HCT116 (cell line): ENCODE measurements at regions not wholly inside any gene's neighbourhood (a gene's known extent, or its start where the extent isn't known, plus 50 kb on each side); places are given as distances from the start of the nearest gene placed in this dataset.

Source experiments
- ATAC-seq: fragments of 200-7000 bp; cut with Tn5 transposase; 2 replicates; pipeline ENCODE4 v1.9.1; 2020; ENCODE audit warnings: mild to moderate bottlenecking, moderate library complexity
- BruUV-seq: library from RNA; stranded (reverse); fragments of 400-500 nt; replicated peaks from 2 replicates; lab custom pipeline; 2021; lab: Mats Ljungman, UMichigan
- CTCF ChIA-PET: fragments of 300-600 bp; sonication (Branson Sonifier 250); formaldehyde crosslinking; loops from one replicate; lab custom pipeline; 2021; ENCODE audit warnings: antibody characterized with exemption; lab: Charles Lee
- POLR2A ChIA-PET: fragments of 300-600, 350-600 bp; sonication (Branson Sonifier 250); formaldehyde crosslinking; loops from one replicate; lab custom pipeline; 2021; ENCODE audit warnings: antibody characterized with exemption; lab: Charles Lee
- RAD21 ChIA-PET, 2 experiments: fragments of 300-600 bp; sonication (Branson Sonifier 250); formaldehyde crosslinking; loops; one replicate each; lab custom pipeline; 2023; ENCODE audit warnings: low total read pairs in 2 of 2; ENCODE audit not compliant: uncharacterized antibody in 2 of 2, unreplicated experiment in 2 of 2, low non-redundant PET in 1 of 2; lab: Charles Lee
- DNase-seq: peaks from one replicate; pipeline ENCODE4 v3.0.0-alpha.2; 2010; ENCODE audit warnings: low read depth, low spot score
- H2AFZ ChIP-seq: fragments of 200-600 bp; shearing (Covaris generic), sonication (generic); 2 replicates; pipeline ENCODE4 v1.6.1; 2017; ENCODE audit warnings: low read depth, mixed run types, mixed read lengths, antibody characterized with exemption, low read length; ENCODE audit not compliant: poor library complexity, severe bottlenecking
- H3K27ac ChIP-seq: 2 replicates; pipeline ENCODE4 v1.5.1; 2012; ENCODE audit warnings: low read depth, low read length
- H3K27me3 ChIP-seq: fragments of 200-600 bp; sonication (generic); 2 replicates; pipeline ENCODE4 v1.6.1; 2016; ENCODE audit warnings: mixed run types, low read length, mixed read lengths; ENCODE audit not compliant: insufficient read depth
- H3K36me3 ChIP-seq, 2 experiments: fragments of 200-500 bp in 1 of 2; fragments of 200-600 bp in 1 of 2; sonication (Bioruptor generic) in 1 of 2; sonication (generic) in 1 of 2; 2 replicates each; pipeline versions ENCODE4 v1.5.1 to v1.6.1; 2014 to 2016; ENCODE audit warnings: low read length in 2 of 2, inconsistent platforms in 1 of 2, mixed read lengths in 1 of 2, mixed run types in 1 of 2; ENCODE audit not compliant: insufficient read depth in 2 of 2, control insufficient read depth in 1 of 2
- H3K4me1 ChIP-seq, 2 experiments: fragments of 200-600 bp in 1 of 2; sonication (generic) in 1 of 2; 2 replicates each; pipeline versions ENCODE4 v1.5.1 to v1.6.1; 2012 to 2017; ENCODE audit warnings: low read length in 2 of 2, inconsistent platforms in 1 of 2, mild to moderate bottlenecking in 1 of 2, mixed read lengths in 1 of 2, mixed run types in 1 of 2, moderate library complexity in 1 of 2; ENCODE audit not compliant: insufficient read depth in 2 of 2, control insufficient read depth in 1 of 2
- H3K4me2 ChIP-seq: fragments of 200-600 bp; sonication (generic); 2 replicates; pipeline ENCODE4 v1.6.1; 2017; ENCODE audit warnings: mixed run types, low read length, mixed read lengths
- H3K4me3 ChIP-seq, 2 experiments: fragments of 200-600 bp in 1 of 2; sonication (generic) in 1 of 2; replicated peaks in 1 of 2; 2 replicates each; pipeline ENCODE4 v1.5.1; 2011 to 2016; ENCODE audit warnings: low read length in 2 of 2, control low read depth in 1 of 2, low read depth in 1 of 2, mild to moderate bottlenecking in 1 of 2, mixed read lengths in 1 of 2, mixed run types in 1 of 2
- H3K79me2 ChIP-seq: fragments of 200-600 bp; sonication (generic); 2 replicates; pipeline ENCODE4 v1.6.1; 2017; ENCODE audit warnings: mild to moderate bottlenecking, mixed run types, low read length, moderate library complexity, mixed read lengths; ENCODE audit not compliant: insufficient read depth
- H3K9ac ChIP-seq: fragments of 200-600 bp; sonication (generic); 2 replicates; pipeline ENCODE4 v1.6.1; 2016; ENCODE audit warnings: low read length, mixed read lengths
- H3K9me2 ChIP-seq: fragments of 200-600 bp; sonication (generic), shearing (Covaris generic); 2 replicates; pipeline ENCODE4 v1.6.1; 2017; ENCODE audit warnings: mixed run types, mild to moderate bottlenecking, moderate library complexity; ENCODE audit not compliant: insufficient read depth
- H3K9me3 ChIP-seq, 2 experiments: fragments of 200-500 bp in 1 of 2; fragments of 200-600 bp in 1 of 2; sonication (Bioruptor generic) in 1 of 2; sonication (generic) in 1 of 2; 2 replicates each; pipeline ENCODE4 v1.6.1; 2014 to 2017; ENCODE audit warnings: low read length in 2 of 2, mixed read lengths in 2 of 2, inconsistent platforms in 1 of 2, low read depth in 1 of 2, mild to moderate bottlenecking in 1 of 2, mixed run types in 1 of 2, moderate library complexity in 1 of 2; ENCODE audit not compliant: control insufficient read depth in 1 of 2, insufficient read depth in 1 of 2
- H4K20me1 ChIP-seq: fragments of 200-600 bp; sonication (generic), shearing (Covaris generic); 2 replicates; pipeline ENCODE4 v1.6.1; 2017; ENCODE audit warnings: mixed run types, mild to moderate bottlenecking, moderate library complexity; ENCODE audit not compliant: insufficient read depth
- JUND ChIP-seq: IDR thresholded peaks from 2 replicates; pipeline ENCODE4 v1.6.1; 2012
- POLR2A ChIP-seq: IDR thresholded peaks from 2 replicates; pipeline ENCODE4 v1.7.0; 2011; ENCODE audit warnings: borderline replicate concordance; ENCODE audit not compliant: insufficient read depth, insufficient read length; ENCODE audit errors: extremely low read depth
- SIN3A ChIP-seq: IDR thresholded peaks from 2 replicates; pipeline ENCODE4 v1.6.1; 2012; ENCODE audit warnings: low read depth
- SRF ChIP-seq: IDR thresholded peaks from 2 replicates; pipeline ENCODE4 v1.6.1; 2012; ENCODE audit warnings: low read depth
- intact Hi-C: fragments of 100-400 bp; cut with micrococcal nuclease; formaldehyde crosslinking; loops from 2 replicates; pipeline ENCODE4 v1.10.0; 2022
- TF ChIP-seq, protein P1 (sequence below): IDR thresholded peaks from 2 replicates; pipeline ENCODE4 v1.6.1; 2012; ENCODE audit warnings: low read depth
- TF ChIP-seq, protein P2 (sequence below): IDR thresholded peaks from 2 replicates; pipeline ENCODE4 v1.6.1; 2012

DNA sequence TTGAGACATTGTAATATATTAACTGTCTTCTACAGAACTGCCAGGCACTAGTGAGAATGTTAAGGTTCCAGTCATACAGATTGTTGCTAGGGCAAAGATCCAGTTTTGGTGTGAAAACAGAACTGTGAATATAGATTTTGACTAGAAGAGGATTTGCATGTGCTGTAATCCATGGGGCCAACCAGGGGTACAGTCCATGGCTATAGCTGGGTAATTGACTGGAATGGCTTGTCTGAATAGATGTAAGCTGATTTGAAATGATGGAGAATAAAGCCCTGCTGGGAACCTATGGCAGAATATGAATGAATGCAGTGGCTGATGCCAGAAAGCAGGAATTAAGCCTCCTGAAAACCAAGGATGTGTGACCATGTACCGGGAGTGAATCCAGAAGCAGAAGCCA, 748.5 kb upstream of the CDH10 start (continued):
- TF ChIP-seq JUND = no peak

DNA sequence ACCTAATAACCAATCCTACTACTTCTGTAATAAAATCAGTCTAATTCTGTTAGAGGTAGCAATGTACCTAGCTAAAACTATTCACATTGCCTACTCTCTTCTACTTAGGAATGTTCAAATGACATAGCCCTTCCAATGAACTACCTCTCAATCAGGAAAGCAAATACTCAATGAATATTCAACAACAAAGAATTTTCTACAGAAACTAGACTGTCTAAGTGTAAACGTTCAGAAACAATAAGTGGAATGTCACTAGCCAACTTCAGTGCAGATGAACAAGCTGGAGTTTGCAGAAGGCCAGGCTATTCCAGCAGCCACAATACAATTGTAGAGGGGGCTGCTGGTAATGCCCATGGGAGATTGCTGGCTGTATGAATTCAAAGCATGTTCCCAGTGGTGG, 743.2 kb upstream of the CDH10 start:
- BruUV-seq = no TSS peak
- CTCF ChIA-PET = no interaction called here
- H3K9me2 ChIP-seq = no peaks in the 10 kb centered on the region
- POLR2A ChIA-PET = no interaction called here
- RAD21 ChIA-PET = no interaction called here
- no peak overlapping the region for H3K9ac ChIP-seq
- no peak overlapping the region for H2AFZ ChIP-seq
- DNase-seq = no peak
- H4K20me1 ChIP-seq = no peaks in the 10 kb centered on the region
- H3K36me3 ChIP-seq = no peaks in the 10 kb centered on the region
- H3K79me2 ChIP-seq = no peaks in the 10 kb centered on the region
- TF ChIP-seq SRF (no peak), POLR2A (no peak), SIN3A (no peak)
- TF ChIP-seq, protein P1, sequence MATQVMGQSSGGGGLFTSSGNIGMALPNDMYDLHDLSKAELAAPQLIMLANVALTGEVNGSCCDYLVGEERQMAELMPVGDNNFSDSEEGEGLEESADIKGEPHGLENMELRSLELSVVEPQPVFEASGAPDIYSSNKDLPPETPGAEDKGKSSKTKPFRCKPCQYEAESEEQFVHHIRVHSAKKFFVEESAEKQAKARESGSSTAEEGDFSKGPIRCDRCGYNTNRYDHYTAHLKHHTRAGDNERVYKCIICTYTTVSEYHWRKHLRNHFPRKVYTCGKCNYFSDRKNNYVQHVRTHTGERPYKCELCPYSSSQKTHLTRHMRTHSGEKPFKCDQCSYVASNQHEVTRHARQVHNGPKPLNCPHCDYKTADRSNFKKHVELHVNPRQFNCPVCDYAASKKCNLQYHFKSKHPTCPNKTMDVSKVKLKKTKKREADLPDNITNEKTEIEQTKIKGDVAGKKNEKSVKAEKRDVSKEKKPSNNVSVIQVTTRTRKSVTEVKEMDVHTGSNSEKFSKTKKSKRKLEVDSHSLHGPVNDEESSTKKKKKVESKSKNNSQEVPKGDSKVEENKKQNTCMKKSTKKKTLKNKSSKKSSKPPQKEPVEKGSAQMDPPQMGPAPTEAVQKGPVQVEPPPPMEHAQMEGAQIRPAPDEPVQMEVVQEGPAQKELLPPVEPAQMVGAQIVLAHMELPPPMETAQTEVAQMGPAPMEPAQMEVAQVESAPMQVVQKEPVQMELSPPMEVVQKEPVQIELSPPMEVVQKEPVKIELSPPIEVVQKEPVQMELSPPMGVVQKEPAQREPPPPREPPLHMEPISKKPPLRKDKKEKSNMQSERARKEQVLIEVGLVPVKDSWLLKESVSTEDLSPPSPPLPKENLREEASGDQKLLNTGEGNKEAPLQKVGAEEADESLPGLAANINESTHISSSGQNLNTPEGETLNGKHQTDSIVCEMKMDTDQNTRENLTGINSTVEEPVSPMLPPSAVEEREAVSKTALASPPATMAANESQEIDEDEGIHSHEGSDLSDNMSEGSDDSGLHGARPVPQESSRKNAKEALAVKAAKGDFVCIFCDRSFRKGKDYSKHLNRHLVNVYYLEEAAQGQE = no peak
- TF ChIP-seq, protein P2, sequence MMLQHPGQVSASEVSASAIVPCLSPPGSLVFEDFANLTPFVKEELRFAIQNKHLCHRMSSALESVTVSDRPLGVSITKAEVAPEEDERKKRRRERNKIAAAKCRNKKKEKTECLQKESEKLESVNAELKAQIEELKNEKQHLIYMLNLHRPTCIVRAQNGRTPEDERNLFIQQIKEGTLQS = no peak
- H3K9me3 ChIP-seq = peaks cover 10 to 13% of the 10 kb centered on the region in 2 experiments; a peak in 2 of 4 replicates
- H3K4me3 ChIP-seq = no peak overlapping the region
- H3K27ac ChIP-seq = no peak overlapping the region
- no peak overlapping the region for H3K4me2 ChIP-seq
- no peak for ATAC-seq
- H3K27me3 ChIP-seq = no peaks in the 10 kb centered on the region
- intact Hi-C loops = no loop called here
- no peaks in the 10 kb centered on the region for H3K4me1 ChIP-seq
